KOPT-K1 (cell line): ENCODE measurements at regions not wholly inside any gene's neighbourhood (a gene's known extent, or its start where the extent isn't known, plus 50 kb on each side); places are given as distances from the start of the nearest gene placed in this dataset.

ENCODE experiments used
- H3K27ac ChIP-seq: fragments of 200-600 bp; sonication (generic); 2 replicates; pipeline ENCODE4 v1.5.1; 2016; ENCODE audit warnings: antibody characterized with exemption, mild to moderate bottlenecking, low read depth, low read length; ENCODE audit not compliant: poor library complexity, severe bottlenecking
- H3K36me3 ChIP-seq: fragments of 200-600 bp; sonication (generic); 2 replicates; pipeline ENCODE4 v1.5.1; 2017; ENCODE audit warnings: antibody characterized with exemption, mild to moderate bottlenecking, low read length, moderate library complexity; ENCODE audit not compliant: insufficient read depth
- H3K9me3 ChIP-seq: fragments of 200-600 bp; sonication (generic); 2 replicates; pipeline ENCODE4 v1.5.1; 2017; ENCODE audit warnings: antibody characterized with exemption, low read length, mild to moderate bottlenecking; ENCODE audit not compliant: insufficient read depth, poor library complexity, severe bottlenecking

DNA sequence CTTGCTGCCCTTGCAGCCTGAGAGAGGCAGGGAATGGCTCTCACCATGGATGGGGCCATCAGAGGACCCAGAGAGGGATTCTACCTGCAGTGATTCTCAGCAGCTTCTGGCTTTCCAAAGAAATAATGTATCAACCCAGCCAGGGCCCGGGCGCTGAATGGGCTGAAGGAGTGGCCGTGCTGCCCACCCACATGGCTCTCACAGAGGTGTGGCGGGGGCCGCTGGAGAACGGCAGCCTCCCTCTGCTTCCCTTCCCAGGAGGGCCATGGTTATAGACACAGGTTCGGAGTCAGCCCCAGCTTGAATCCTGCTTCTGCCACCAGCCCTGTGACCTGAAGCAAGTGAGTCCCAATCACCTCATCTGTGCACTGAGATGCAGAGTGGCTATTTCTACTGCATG lies 82.7 kb downstream of the THAP12 start:
- no peaks in the 10 kb centered on the region for H3K36me3 ChIP-seq
- no peak overlapping the region for H3K27ac ChIP-seq
- H3K9me3 ChIP-seq = no peaks in the 10 kb centered on the region

DNA sequence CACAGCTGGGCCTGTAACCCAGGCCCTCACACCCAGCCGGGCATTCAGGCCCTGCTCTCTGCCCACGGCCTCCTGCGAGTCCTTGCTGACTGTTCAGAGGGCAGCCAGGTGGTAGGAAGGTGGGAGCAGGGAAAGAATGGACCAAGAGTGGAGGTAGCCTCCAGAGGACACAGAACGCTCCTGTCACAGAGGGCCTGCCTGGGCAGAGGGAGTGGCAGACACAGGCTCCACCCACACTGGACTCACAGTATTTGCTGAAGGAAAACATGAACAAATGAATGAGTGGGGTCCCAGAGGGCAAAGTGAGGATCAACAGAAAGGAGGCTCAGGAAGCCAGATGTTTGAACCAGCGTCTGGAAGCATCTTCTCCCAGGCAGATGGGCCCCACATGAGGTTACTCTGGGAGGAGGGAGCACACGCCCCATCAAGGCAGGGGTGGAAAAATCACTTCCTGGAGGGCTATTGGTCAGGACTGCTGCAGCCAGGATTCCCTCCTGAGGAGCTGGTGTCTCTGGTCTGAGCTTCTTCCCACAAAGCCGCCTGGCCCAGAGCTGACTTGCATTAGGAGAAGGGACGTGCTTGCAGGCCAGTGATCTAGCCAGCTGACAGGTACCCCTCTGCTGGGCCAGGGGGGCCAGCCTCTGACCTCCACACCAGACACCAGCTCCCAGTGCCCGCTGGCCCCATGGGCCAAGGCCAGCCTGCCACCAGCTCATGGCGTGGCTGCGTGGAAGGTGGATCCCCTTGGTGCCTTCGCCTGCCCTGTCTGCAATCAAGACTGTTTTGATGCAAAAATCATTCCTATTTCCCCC lies 84.0 kb downstream of the THAP12 start:
- no peaks in the 10 kb centered on the region for H3K36me3 ChIP-seq
- no peak overlapping the region for H3K27ac ChIP-seq

DNA sequence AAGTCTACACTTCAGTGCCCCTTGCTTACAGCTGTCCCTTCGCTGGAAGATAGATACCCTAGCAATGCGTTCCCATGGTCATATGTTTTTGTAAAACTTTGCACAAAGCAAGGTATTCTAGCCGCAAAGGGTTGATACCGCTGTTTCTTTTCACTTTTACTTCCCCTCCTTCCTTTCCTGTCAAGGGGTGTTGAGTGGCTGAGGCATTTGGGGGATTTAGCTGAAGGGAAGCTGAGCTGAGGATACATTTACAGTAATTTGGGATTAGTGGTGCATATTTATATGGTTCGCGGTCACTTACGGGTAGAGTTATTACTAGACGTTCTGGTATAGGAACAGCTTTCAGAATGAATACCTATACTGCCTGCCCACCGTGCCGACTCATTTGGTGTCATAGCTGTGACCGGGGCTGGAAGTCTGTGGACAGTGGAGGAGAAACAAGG lies 86.9 kb upstream of the WNT11 start:
- no peak overlapping the region for H3K27ac ChIP-seq
- H3K9me3 ChIP-seq = no peaks in the 10 kb centered on the region
- H3K36me3 ChIP-seq = no peaks in the 10 kb centered on the region

More for the DNA sequence above, 84.0 kb downstream of the THAP12 start:
- no peaks in the 10 kb centered on the region for H3K9me3 ChIP-seq

DNA sequence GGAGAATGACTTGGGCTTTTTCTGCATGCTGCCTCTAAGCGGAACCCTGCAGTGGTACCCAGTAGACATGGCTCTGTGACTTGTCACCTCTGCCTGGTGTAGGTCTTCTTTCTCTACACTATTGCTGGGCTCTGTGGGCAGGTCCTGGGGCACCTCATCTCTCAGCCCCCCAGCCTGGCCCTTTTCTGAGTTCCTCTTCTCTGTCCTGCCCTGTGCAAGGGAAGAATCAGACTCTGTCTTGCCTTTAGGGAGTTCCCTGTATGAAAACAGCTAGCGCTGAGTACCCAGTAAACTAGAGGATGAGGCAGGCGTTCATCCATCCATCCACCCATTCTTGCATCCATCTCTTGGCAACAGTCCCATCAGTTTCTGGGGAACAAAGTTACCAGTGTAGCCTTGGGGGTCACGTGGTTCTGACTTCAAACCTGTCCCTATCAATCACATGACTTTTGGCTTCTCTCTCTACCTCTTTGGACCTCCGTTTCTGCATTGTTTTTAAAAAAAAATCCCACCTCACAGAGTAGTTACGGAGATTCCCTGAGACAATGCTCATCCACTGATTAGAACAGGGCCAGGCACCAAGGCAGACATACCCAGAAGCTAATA lies 86.4 kb upstream of the WNT11 start:
- Histone ChIP-seq H3K36me3 (no peaks in the 10 kb centered on the region), H3K9me3 (no peaks in the 10 kb centered on the region)

DNA sequence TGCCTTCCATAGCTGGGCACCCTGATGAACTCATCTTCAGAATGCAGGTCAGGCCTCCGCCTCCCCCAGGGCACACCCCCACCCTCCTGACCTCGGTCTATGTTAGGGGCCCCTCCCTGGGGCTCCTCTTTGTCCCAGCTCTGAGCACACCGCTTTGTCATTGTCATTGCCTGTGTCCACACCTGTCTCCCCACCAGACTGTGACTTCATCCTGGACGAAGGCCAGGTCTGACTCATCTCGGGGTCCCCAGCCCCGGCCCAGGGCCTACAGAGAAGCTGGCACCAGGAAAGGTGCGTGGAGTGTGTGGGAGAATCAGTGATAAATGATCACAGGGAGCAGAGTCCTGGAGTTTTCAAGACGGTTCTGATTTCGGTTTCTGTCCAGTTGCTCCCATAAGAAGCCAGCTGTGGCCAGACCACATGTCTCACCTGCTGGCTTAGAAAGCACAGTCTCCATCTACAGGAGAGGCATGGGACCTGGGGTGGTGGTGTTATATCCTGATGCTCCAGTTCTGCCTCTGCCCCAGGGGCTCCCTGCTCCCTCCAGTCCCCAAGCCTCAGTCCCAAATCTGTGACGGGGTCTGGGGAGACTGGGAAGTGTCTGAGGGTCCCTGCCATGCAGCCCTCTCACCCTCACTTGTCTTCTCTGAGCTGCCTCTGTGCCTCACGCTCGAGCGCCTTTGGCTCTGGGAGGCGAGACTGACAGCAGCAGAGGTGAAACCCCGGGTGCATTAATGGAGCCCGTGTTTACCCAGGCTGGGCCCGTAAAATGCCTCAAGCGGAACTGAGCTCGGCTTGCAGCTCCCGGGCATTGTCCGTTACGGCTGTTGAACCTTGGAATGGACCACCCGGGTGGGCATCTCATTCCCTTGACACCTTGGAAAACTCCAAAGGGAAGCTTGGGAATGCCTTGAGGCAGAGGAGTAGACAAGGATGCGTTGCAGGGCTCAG lies 85.5 kb upstream of the WNT11 start:
- H3K9me3 ChIP-seq = no peaks in the 10 kb centered on the region
- H3K27ac ChIP-seq = no peak overlapping the region
- H3K36me3 ChIP-seq = no peaks in the 10 kb centered on the region

More for the DNA sequence above, 86.4 kb upstream of the WNT11 start:
- no peak overlapping the region for H3K27ac ChIP-seq

DNA sequence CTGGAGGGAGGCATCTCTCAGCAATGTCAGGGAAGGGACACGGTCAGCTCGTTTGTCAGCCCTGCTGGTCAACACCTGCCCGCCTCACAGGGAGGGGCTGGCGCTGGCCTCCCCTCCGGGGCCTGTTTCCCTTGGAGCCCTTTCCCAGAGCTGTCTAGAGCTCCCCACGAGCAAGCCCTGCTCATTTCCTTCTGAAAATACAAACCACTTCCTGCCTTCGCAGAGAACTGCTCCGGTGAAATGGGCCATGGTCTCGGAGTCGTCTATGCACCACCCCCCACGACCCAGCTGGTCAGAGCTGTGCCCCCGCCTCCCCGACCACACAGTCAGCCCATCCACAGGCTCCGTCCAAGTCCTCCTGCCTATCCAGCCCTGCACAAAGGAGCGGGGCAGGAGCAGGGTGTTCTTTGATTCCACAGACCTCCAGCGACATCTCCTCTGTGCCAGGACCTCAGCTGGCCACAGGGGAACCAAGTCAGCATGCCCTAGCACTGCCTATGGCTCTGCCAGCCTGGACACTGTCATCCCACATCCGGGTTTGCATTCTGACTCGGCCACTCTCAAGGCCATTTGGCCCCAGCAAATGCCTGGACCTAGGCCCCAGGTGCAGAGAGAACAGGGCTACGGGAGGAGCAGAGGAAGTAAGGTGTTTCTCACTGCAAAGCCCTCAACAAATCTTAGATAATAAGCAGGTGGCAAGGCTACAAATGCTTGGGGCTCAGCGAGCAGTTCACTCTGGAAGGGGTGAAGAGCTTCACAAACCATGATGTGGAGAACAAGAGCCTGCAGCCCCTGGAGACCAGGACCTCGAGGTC lies 82.1 kb upstream of the WNT11 start:
- no peaks in the 10 kb centered on the region for H3K9me3 ChIP-seq
- H3K27ac ChIP-seq = peak overlapping the region; percentile 86
- no peaks in the 10 kb centered on the region for H3K36me3 ChIP-seq

DNA sequence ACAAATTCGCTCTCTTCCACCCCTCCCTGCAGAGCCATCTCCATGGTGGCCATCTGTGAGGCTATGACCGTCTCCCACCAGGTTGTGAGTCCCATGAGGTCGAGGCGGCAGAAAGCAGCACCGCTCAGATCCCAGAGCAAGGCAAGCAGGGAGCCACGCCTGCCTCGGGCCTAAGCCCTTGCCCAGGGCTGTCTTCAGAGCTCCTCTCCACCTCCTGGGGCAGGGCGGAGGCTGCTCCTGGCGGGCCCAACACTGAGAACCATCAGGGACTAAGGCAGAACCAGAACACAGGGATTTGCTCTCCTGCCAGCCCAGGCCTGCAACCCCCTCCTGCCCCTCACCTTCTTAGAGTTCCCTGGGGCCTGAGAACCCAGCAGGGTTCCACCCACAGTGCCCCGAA lies 80.9 kb upstream of the WNT11 start:
- Histone ChIP-seq H3K27ac (peak overlapping the region; percentile 86), H3K9me3 (no peaks in the 10 kb centered on the region), H3K36me3 (no peaks in the 10 kb centered on the region)

DNA sequence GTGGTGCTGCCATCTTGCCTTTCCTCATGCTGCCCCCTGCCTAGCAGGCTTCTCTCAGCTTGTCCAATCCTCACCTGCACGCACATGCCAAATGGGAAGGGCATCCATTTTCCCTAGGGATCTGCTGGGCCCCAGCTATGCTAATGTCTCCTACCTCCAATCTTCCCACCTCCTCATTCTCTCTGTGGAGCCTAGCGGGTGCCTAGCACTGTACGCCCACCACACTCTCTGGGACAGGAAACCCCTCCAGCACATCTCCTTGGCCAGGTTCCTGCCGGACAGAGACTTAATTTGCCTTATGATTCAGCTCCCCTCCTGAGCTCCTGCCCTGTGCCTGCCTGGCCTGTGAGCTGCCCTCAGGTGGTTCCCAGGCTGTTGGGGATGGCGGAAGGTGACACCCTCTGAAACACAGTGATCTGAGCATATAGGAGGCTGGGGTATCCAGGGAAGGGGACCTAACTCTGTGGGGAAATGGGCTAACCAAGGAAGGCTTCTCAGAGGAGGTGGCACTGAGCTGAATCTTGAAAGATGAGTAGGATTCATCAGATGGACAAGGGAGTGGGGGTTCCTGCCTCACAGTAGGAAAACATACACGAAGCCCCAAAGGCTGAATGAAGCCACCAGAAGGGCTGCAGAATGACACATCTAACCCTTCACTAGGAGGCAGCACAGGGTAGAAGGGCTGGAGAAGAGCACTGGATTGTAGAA lies 79.2 kb upstream of the WNT11 start:
- no peaks in the 10 kb centered on the region for H3K36me3 ChIP-seq
- no peaks in the 10 kb centered on the region for H3K9me3 ChIP-seq
- H3K27ac ChIP-seq = peak overlapping the region; percentile 21

DNA sequence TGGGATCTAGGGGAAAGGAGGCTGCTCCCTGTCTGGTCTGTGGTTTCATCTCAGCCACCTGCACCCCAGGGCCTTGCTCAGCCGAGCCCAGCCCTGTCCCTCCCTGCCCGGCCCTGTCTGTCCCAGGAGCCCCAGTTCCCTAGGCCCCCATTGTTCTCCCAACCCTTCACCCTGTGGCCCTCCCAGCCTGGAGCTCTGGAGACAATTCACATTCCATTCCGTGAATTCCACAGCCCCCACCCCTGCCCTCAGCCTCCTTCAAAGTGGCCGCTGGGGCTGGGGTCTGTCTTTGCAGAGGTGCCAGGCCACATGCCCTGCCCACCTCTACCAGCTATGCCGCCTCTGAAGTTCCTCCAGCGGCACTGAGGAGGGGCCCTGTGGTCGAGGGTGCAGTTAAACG lies 77.9 kb upstream of the WNT11 start:
- H3K36me3 ChIP-seq = no peaks in the 10 kb centered on the region
- peak overlapping the region; percentile 43 for H3K27ac ChIP-seq
- H3K9me3 ChIP-seq = no peaks in the 10 kb centered on the region

DNA sequence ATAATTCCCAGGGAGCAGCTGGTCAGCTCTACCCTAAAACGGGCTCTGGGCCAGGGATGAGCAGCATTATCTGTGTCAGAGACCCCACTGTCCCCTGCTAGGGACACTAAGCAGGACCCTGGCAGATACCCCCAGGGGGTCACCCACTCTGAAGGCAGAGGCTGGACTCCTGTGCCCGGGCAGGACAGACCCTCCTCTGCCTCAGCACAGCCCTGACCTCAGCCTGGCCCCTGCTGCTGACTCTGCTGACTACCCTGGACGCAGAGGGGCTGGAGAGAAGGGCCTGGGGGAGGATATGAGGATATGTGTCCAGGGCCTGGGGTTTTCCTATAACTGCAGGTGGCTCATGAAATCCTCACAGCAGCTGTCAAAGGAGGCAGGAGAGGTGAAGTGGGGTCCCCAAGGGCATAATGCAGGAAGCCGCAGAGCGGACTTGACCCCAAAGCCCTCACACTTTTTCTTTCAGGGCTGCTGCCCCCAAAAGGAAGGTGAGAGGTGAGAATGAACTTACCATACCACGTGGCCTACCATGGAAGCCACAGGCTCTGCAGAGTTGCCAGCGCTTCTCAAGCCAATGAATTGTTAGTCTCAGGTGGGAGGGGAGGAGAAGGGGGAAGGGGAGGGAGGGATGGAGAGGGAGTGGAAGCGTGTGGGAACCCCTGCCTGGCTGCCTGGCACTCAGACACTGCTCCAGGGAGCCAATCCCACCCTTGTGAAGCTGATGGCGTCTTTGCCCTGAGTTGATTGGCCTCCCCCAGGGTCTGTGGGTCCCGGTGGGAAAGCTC lies 76.7 kb upstream of the WNT11 start:
- H3K9me3 ChIP-seq = no peaks in the 10 kb centered on the region
- no peaks in the 10 kb centered on the region for H3K36me3 ChIP-seq
- H3K27ac ChIP-seq = peak overlapping the region; percentile 43

DNA sequence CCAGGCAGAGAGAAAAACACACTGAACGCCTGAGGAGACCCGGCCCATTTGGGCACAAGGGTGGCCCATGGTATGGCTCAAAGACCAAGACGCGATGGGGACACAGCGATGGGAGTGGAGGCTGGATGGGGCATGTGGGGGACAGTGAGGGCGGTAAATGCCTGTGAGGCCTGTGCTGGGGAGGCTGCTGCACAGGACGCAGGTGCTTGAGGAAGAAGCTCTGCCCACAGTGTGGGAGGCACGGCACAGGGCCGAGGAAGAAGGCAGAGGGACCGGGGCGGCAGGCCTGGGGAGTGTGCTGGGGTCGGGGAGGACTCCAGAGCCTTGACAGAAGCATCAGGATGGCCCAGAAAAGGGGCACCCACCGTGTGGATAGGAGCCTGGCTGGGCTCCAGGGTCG lies 75.9 kb upstream of the WNT11 start:
- peak overlapping the region; percentile 43 for H3K27ac ChIP-seq
- no peaks in the 10 kb centered on the region for H3K9me3 ChIP-seq
- no peaks in the 10 kb centered on the region for H3K36me3 ChIP-seq

DNA sequence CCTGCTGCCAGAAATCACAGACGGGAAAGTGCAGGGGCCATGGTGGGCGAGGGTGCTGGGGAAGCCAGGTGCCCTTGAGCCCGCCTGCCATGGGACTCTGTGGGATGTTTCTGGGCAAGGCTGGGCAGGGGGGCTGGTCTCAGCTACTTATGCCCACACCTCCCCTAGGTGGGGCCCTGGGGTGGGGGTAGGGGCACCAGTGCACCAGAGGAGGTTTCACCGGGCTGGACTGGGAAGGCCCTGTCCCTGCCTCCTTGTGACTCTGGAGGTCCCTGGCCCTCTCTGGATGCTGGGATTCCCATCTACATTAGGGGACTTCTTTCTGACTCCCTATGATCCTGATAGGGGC lies 75.2 kb upstream of the WNT11 start:
- no peaks in the 10 kb centered on the region for H3K36me3 ChIP-seq
- H3K27ac ChIP-seq = peak overlapping the region; percentile 43
- H3K9me3 ChIP-seq = no peaks in the 10 kb centered on the region

DNA sequence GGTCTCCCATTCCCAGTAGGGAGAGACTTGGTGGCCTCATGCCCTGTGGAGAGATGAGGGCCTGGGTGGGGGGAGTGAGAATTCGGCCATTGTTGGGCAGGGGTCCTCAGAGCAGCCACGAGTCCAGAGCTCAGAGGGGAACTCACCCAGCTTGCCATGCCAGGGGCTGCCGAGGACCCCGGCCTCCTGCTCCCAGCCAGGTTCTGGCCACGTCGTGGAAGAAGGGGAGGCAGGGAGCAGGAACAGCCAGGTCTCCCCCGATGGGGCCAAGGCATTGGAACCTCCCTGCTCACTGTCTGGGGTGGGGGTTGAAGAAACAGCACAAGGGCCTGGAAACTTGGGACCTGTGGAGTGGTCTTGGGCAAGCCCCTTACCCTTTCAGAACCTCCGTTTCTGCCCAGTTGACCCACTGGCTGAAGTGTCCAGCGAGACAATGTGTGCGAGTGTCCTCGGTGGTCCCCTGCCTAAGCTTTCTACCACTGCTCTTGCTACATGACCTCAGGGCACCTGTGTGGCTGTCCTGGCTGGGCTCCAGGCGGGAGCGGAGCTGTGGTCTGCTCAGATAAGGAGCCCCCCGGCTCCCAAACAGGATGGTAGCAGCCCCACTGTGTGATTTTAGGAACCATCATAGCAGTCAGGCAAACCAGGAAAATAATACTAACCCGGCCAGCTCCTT lies 74.7 kb upstream of the WNT11 start:
- Histone ChIP-seq H3K27ac (no peak overlapping the region), H3K36me3 (no peaks in the 10 kb centered on the region)

More for the DNA sequence above, 74.7 kb upstream of the WNT11 start:
- H3K9me3 ChIP-seq = no peaks in the 10 kb centered on the region
